ENCODE measurements at regions not wholly inside any gene's neighbourhood (a gene's known extent, or its start where the extent isn't known, plus 50 kb on each side); places are given as distances from the start of the nearest gene placed in this dataset.

GRCh38 chr2:126238251-126238650, 417.7 kb upstream of the GYPC start:
- Mint-ChIP-seq H3K9me3 (peaks cover 85% of the 10 kb centered on the region), H3K36me3 (peaks cover 67% of the 10 kb centered on the region), H3K27me3 (ENCODE audit: low read depth) (no peaks in the 10 kb centered on the region; the same call in 1 of the 2 replicates), H3K27ac (no peak overlapping the region), H3K4me1 (no peaks in the 10 kb centered on the region), H3K4me3 (no peak overlapping the region)
- ChIA-PET CTCF (no interaction called here), POLR2A (no interaction called here)
- no peak for TF ChIP-seq SP1 (CRISPR knock-in tag; conservative IDR thresholded peaks at IDR 0.05)
- TF ChIP-seq USF1 (CRISPR knock-in tag; IDR thresholded peaks at IDR 0.05), result no peak
- TF ChIP-seq ZNF219 (CRISPR knock-in tag; IDR thresholded peaks at IDR 0.05; ENCODE audit: borderline replicate concordance), result no peak
- TF ChIP-seq ATF1 (CRISPR knock-in tag; IDR thresholded peaks at IDR 0.05), result no peak
- no peak for TF ChIP-seq STAT6 (CRISPR knock-in tag; conservative IDR thresholded peaks at IDR 0.05; ENCODE audit: low read depth)
- TF ChIP-seq ATF2 (CRISPR knock-in tag; IDR thresholded peaks at IDR 0.05; ENCODE audit: borderline replicate concordance, low read depth), result no peak
- no peak for TF ChIP-seq NR3C1 (CRISPR knock-in tag; conservative IDR thresholded peaks at IDR 0.05; ENCODE audit: low read depth)
- TF ChIP-seq JAZF1 (CRISPR knock-in tag; IDR thresholded peaks at IDR 0.05), result no peak
- no peak for TF ChIP-seq IRF2 (CRISPR knock-in tag; IDR thresholded peaks at IDR 0.05; ENCODE audit: borderline replicate concordance, low read depth)
- no peak for TF ChIP-seq ZNF425 (CRISPR knock-in tag; conservative IDR thresholded peaks at IDR 0.05)
- TF ChIP-seq AFF4 (CRISPR knock-in tag; IDR thresholded peaks at IDR 0.05; ENCODE audit: borderline replicate concordance), result no peak
- no peak for TF ChIP-seq FOXP4 (CRISPR knock-in tag; IDR thresholded peaks at IDR 0.05)
- TF ChIP-seq ZNF416 (CRISPR knock-in tag; IDR thresholded peaks at IDR 0.05), result no peak
- TF ChIP-seq TEAD1 (CRISPR knock-in tag; IDR thresholded peaks at IDR 0.05), result no peak
- TF ChIP-seq TP53 (CRISPR knock-in tag; IDR thresholded peaks at IDR 0.05), result no peak
- no peak for TF ChIP-seq IRF1 (CRISPR knock-in tag; IDR thresholded peaks at IDR 0.05)
- no peak for DNase-seq (ENCODE audit: low spot score)
- no peak for ATAC-seq

All from WTC11 (cell line).